GM12873 (cell line): ENCODE measurements at regions not wholly inside any gene's neighbourhood (a gene's known extent, or its start where the extent isn't known, plus 50 kb on each side); places are given as distances from the start of the nearest gene placed in this dataset.

Experiments
- CTCF ChIP-seq: IDR thresholded peaks from 2 replicates; pipeline ENCODE4 v1.5.1; 2012; ENCODE audit warnings: low read depth, mild to moderate bottlenecking, moderate library complexity, low read length, control low read depth; ENCODE audit not compliant: insufficient read depth; ENCODE audit errors: missing control alignments

- no peak for TF ChIP-seq CTCF
Observed at GRCh38 chr15:39250001-39250400, 330.9 kb upstream of the THBS1 start.

DNA sequence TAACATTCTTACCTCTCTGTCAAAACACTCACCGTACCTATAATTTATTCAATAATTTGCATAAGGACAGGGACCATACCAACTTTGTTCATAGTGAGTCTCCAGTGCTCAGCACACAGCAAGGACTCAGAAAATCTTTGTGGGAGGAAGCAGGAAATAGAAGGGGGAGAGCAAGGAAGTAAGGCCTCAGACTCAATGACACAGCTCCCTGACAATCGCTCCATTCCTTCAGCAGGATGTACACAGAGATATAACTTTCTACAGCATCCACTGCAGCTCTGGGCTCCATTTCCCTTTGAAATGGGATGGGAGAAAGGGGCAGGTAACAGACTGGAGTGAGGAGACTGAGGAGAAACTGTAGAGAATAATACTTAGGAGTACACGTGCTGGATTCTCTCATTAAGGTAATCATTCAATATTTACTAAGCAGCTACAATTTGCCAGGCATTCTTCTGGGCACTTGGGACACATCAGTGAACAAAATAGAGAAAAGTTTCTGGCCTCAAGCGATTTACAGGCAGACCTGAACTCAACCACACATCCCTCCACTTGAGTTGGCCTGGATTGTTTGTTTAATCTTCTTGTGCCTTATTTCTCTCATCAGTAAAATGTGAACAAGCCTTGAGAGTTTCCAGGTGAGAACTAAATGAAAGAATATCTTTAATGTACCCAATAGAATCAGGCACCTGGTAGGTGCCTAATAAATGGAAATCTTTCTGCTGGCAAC is 330.3 kb upstream of the THBS1 start:
- TF ChIP-seq CTCF = no peak

DNA sequence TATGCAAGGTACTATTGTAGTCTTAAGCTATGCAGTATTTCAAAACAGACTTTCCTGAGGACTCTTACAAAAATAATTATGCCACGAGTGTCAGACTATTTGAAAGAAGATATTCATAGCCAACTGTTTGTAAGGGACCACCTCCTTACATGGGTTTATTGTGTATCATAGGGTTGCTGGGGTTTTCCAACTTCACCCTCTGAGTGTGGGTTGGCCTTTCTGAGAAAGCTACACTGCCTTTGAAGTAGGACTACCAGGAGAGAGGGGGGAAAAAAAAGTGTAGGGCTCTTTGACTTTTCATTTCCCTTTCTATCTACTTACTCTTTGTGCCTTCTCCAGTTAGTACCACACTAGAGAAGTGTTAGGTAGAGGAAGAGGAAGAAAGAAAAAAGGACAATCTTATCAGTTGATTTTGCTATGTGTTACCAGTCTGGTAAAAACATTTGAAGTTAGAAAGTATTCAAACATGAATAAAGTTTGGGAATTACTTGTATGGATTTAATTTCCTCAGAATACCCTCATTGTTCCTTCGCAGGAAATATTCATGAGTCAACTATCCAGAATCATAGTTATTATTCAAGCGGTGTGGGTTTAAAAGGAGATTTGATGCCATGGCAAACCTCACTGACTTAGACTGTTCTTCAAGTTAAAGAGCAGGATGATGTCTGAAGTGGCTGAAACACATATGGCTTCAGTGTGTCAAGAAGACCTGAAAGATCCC is 329.3 kb upstream of the THBS1 start:
- TF ChIP-seq CTCF = no peak

DNA sequence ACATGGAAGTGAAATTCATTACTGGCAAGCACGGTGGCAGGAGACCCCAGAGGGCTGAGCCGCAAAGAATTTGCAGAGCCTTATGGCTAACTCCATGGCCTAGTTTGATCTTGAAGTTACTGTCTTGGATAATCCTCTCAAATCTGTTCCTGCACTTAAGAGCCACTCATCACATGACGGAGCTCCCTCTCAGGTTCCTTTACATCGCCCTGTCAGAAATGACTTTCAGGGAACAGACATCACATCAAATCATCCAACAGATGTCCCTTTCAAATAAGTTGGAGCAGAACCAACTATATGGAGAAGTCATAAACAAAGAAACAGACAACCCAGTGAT is 328.8 kb upstream of the THBS1 start:
- TF ChIP-seq CTCF = no peak

DNA sequence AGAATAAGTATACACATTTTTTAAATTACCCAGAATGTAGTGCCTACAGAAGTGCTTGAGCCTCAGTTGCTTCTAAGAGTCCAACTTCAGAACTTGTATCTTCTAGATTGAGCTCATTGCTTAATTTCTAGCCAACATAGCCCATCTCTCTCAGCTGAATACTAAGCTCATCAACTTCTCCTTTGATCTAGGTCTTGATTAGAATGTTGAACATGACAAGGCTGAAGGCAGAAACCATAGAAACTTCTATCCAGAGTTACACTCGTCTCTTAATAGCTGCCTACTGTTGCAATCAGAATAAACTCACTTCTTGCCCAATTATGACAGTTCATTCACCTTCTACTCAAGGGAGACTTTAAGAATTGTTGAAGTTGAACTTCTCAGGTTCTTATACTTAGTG is 327.3 kb upstream of the THBS1 start:
- no peak for TF ChIP-seq CTCF

GRCh38 chr15:39254181-39254580 is 326.7 kb upstream of the THBS1 start:
- TF ChIP-seq CTCF = no peak

- TF ChIP-seq CTCF = no peak
Observed at GRCh38 chr15:39255760-39256159, 325.1 kb upstream of the THBS1 start.
